AG04450 (cell line): ENCODE measurements at regions not wholly inside any gene's neighbourhood (a gene's known extent, or its start where the extent isn't known, plus 50 kb on each side); places are given as distances from the start of the nearest gene placed in this dataset.

Experiments used
- CTCF ChIA-PET: fragments of 300-600, 350-600 bp; formaldehyde crosslinking; extraction: SDS; loops from one replicate; lab custom pipeline; 2022; ENCODE audit warnings: antibody characterized with exemption, inconsistent platforms; lab: Charles Lee
- POLR2A ChIA-PET: fragments of 350-600 bp; formaldehyde crosslinking; extraction: SDS; loops from one replicate; lab custom pipeline; 2021; ENCODE audit warnings: antibody characterized with exemption, inconsistent platforms; lab: Yijun Ruan, JAX
- DNase-seq: peaks from one replicate; pipeline ENCODE4 v3.0.0-alpha.2; 2011; ENCODE audit warnings: low read depth, low spot score
- H3K27ac ChIP-seq: one replicate; pipeline ENCODE4 v1.5.1; 2012; ENCODE audit warnings: low read depth, low read length, control low read depth
- H3K27me3 ChIP-seq: one replicate; pipeline ENCODE4 v1.6.0; 2012; ENCODE audit warnings: low read length; ENCODE audit not compliant: control insufficient read depth, insufficient read depth
- H3K4me3 ChIP-seq: 2 replicates; pipeline ENCODE4 v1.5.1; 2011; ENCODE audit warnings: mild to moderate bottlenecking, low read depth, low read length, control low read depth
- H3K9me3 ChIP-seq: 2 replicates; pipeline ENCODE4 v1.5.1; 2012; ENCODE audit warnings: low read length; ENCODE audit not compliant: control insufficient read depth, insufficient read depth
- TF ChIP-seq, protein P1 (sequence below): IDR thresholded peaks from 2 replicates; pipeline ENCODE4 v1.5.1; 2011; ENCODE audit warnings: low read depth, low read length, control low read depth, inconsistent platforms

DNA sequence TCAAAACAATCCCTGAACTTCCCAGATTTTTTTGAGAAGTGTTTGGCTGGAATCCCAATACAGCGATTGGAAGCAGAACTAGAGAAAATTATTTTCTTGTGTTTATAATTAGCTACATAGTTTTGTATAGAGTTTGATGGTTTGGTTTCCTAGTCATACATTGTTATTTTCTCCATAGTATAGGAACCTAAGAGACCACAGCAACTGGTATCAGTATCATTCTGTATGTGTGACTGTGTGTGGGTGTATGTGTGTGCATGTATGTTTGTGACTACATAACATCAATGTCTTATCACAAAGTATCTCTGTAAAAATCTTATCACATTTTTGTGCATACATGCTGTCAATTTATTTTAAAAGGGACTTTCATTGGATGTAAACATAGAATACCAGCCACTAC lies 780.5 kb downstream of the MRPL39 start:
- CTCF ChIA-PET: no interaction called here
- POLR2A ChIA-PET: no interaction called here
- DNase-seq: no peak
- Histone ChIP-seq H3K27ac (no peak overlapping the region), H3K9me3 (no peaks in the 10 kb centered on the region), H3K4me3 (no peak overlapping the region), H3K27me3 (no peaks in the 10 kb centered on the region)
- TF ChIP-seq, protein P1, sequence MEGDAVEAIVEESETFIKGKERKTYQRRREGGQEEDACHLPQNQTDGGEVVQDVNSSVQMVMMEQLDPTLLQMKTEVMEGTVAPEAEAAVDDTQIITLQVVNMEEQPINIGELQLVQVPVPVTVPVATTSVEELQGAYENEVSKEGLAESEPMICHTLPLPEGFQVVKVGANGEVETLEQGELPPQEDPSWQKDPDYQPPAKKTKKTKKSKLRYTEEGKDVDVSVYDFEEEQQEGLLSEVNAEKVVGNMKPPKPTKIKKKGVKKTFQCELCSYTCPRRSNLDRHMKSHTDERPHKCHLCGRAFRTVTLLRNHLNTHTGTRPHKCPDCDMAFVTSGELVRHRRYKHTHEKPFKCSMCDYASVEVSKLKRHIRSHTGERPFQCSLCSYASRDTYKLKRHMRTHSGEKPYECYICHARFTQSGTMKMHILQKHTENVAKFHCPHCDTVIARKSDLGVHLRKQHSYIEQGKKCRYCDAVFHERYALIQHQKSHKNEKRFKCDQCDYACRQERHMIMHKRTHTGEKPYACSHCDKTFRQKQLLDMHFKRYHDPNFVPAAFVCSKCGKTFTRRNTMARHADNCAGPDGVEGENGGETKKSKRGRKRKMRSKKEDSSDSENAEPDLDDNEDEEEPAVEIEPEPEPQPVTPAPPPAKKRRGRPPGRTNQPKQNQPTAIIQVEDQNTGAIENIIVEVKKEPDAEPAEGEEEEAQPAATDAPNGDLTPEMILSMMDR: no peak

DNA sequence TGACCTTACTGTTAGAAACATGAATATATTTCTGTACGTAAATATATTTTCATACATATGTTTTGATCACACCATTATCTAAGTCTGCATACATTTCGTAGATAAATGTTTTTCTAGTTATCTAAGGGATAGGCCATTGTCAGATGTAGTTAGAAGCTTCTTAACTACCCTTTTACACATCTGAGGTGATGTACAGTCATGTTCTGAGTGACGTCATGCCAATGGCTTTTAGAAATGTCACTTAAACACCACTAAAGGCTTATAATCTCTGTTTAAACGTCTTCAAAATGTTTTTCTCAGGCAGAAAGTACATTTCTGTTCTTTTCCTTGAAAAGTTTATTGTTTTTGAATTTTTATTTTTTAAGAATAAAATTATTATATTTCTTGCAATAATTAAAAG lies 781.9 kb downstream of the MRPL39 start:
- no peak for DNase-seq
- no peak overlapping the region for H3K4me3 ChIP-seq
- POLR2A ChIA-PET: no interaction called here
- no peaks in the 10 kb centered on the region for H3K27me3 ChIP-seq
- CTCF ChIA-PET: no interaction called here
- H3K27ac ChIP-seq: no peak overlapping the region
- TF ChIP-seq, protein P1: no peak
- no peaks in the 10 kb centered on the region for H3K9me3 ChIP-seq

DNA sequence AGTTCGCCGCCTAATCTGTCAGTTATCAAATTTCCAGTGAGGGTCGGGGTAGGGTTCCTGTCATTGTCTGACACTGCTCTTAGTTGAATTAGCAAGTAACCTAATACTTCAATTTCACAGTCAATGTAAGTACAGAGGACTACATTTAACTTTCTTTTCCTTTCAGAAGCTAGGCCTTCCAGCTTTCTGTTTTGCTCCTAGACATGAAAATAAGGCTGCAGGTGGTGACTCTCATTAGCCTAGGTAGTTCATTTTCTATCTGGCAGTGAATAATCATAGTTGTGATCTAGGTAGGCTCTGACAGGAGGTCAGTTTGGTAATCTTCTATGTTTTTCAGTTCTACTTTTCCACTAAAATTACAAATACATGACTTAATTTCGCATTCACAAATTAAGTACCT lies 783.1 kb downstream of the MRPL39 start:
- H3K9me3 ChIP-seq: no peaks in the 10 kb centered on the region
- DNase-seq: no peak
- TF ChIP-seq, protein P1: no peak
- H3K27me3 ChIP-seq: no peaks in the 10 kb centered on the region
- ChIA-PET CTCF (no interaction called here), POLR2A (no interaction called here)
- H3K4me3 ChIP-seq: no peak overlapping the region
- no peak overlapping the region for H3K27ac ChIP-seq

DNA sequence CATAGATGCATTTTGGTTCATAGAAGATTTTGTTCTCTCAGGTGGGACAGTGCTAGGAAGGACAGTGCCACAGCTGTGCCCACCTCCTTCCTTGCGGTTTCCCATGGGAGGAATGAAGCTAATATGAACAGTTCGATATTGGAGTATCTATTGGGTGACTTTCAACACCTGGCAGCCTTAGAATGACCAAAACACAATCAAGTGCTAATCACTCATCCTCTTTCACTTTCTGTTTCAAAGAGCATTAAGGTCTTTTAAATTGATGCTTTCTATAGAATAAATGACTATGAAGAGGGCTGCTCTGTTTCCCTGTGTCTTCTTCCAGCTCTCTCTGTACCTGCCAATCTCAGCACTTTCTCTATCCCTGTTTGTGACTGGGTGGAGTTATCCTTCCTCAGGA lies 784.0 kb downstream of the MRPL39 start:
- TF ChIP-seq, protein P1: no peak
- no peak overlapping the region for H3K4me3 ChIP-seq
- H3K27ac ChIP-seq: no peak overlapping the region
- CTCF ChIA-PET: no interaction called here
- DNase-seq: no peak
- H3K27me3 ChIP-seq: no peaks in the 10 kb centered on the region
- POLR2A ChIA-PET: no interaction called here
- no peaks in the 10 kb centered on the region for H3K9me3 ChIP-seq

DNA sequence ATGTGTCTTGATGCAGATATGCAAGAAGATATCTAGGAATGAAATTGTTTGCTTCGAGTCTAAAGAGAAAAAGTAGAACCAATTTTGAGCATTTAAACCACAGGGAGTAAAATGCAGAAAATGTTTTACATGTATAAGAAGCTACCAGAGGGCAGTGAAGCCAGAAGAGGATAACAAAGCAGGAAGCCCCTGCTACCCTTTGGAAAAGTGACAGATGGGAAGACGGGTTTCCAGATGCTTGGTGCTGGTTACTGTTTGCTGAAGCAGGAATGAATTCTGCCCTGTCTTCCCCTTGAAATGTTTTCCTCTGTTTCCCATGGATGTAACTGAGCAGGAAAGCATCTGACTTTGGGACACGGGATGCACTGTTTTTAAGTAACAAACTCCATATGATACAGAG lies 822.2 kb downstream of the MRPL39 start:
- ChIA-PET CTCF (no interaction called here), POLR2A (no interaction called here)
- H3K27me3 ChIP-seq: no peaks in the 10 kb centered on the region
- no peak overlapping the region for H3K27ac ChIP-seq
- DNase-seq: no peak
- no peak overlapping the region for H3K4me3 ChIP-seq
- H3K9me3 ChIP-seq: no peaks in the 10 kb centered on the region
- TF ChIP-seq, protein P1: no peak
